ENCODE measurements at regions not wholly inside any gene's neighbourhood (a gene's known extent, or its start where the extent isn't known, plus 50 kb on each side); places are given as distances from the start of the nearest gene placed in this dataset.
"Not testable (repeated sequence)": the region's sequence is repeated elsewhere in the genome, so short reads cannot be mapped to it uniquely, and the experiment has no call there.

GRCh38 chr12:65720136-65721130 is 103.8 kb upstream of the HMGA2 start:
- DNase-seq (no peak), ATAC-seq (no peak)
- H3K27me3 Mint-ChIP-seq, result peaks cover 23% of the 10 kb centered on the region
- H3K4me1 Mint-ChIP-seq, result no peaks in the 10 kb centered on the region
- H3K4me3 Mint-ChIP-seq, result no peak overlapping the region
- no peaks in the 10 kb centered on the region for H3K9me3 Mint-ChIP-seq (ENCODE audit: low read depth)
- CTCF ChIA-PET, result interaction anchor here (1.5 kb wide), 1 partner anchor 164 kb away, joined by 4 read pairs; no protein-coding TSS in a partner anchor
- H3K36me3 Mint-ChIP-seq, result no peaks in the 10 kb centered on the region
- H3K27ac Mint-ChIP-seq, result no peak overlapping the region

GRCh38 chr12:65721541-65722190 is 102.6 kb upstream of the HMGA2 start:
- CTCF ChIA-PET, result no interaction called here
- Mint-ChIP-seq H3K27ac (no peak overlapping the region), H3K4me1 (no peaks in the 10 kb centered on the region), H3K27me3 (peaks cover 28% of the 10 kb centered on the region), H3K4me3 (no peak overlapping the region), H3K36me3 (no peaks in the 10 kb centered on the region), H3K9me3 (ENCODE audit: low read depth) (no peaks in the 10 kb centered on the region)
- no peak for DNase-seq
- no peak for ATAC-seq

DNA sequence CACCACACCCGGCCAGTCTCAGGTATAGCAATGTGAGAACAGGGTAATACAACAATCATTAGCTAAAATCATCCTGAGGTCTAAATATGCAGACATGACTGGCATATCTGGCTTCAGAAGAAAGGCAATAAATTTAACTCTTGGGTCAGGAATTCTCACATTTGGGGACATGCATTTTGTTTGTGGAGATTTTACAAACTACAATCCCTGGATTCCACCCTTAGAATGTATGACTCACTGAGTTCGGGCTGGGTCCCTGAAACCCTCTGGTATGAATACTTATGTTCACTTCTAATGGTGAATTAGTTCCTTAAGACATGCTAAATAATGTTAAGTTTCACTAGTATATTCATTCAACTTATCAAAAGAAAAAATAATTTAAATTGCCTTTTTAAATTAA is 98.9 kb upstream of the HMGA2 start:
- H3K4me1 Mint-ChIP-seq, result peaks cover 2% of the 10 kb centered on the region
- H3K27me3 Mint-ChIP-seq, result peaks cover 54% of the 10 kb centered on the region
- ATAC-seq, result no peak
- no peak overlapping the region for H3K27ac Mint-ChIP-seq
- H3K36me3 Mint-ChIP-seq, result no peaks in the 10 kb centered on the region
- H3K4me3 Mint-ChIP-seq, result no peak overlapping the region
- peaks cover 2% of the 10 kb centered on the region for H3K9me3 Mint-ChIP-seq (ENCODE audit: low read depth)
- no peak for DNase-seq
- CTCF ChIA-PET, result no interaction called here

DNA sequence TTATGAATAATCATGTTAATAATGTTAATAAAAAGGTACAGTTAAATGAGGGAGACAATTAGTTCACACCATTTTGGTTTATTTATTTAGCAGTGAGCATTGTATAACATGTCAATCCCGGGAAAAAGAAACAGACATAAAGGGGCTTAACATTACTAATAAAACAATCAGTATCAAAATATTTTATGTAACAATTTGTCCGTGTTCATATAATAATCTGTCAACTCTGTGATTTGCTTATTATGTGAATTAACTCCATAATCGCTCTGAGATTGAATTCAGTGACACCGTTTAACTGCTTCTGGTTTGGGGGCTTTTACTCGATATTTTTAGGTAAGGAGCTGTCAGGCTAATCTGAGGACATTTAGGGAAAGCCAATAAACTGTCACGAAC is 95.8 kb upstream of the HMGA2 start:
- Mint-ChIP-seq H3K4me1 (peaks cover 2% of the 10 kb centered on the region), H3K27ac (no peak overlapping the region), H3K27me3 (peaks cover 46% of the 10 kb centered on the region), H3K9me3 (ENCODE audit: low read depth) (peaks cover 2% of the 10 kb centered on the region), H3K36me3 (no peaks in the 10 kb centered on the region), H3K4me3 (no peak overlapping the region)
- DNase-seq, result no peak
- ATAC-seq, result no peak
- CTCF ChIA-PET, result no interaction called here

DNA sequence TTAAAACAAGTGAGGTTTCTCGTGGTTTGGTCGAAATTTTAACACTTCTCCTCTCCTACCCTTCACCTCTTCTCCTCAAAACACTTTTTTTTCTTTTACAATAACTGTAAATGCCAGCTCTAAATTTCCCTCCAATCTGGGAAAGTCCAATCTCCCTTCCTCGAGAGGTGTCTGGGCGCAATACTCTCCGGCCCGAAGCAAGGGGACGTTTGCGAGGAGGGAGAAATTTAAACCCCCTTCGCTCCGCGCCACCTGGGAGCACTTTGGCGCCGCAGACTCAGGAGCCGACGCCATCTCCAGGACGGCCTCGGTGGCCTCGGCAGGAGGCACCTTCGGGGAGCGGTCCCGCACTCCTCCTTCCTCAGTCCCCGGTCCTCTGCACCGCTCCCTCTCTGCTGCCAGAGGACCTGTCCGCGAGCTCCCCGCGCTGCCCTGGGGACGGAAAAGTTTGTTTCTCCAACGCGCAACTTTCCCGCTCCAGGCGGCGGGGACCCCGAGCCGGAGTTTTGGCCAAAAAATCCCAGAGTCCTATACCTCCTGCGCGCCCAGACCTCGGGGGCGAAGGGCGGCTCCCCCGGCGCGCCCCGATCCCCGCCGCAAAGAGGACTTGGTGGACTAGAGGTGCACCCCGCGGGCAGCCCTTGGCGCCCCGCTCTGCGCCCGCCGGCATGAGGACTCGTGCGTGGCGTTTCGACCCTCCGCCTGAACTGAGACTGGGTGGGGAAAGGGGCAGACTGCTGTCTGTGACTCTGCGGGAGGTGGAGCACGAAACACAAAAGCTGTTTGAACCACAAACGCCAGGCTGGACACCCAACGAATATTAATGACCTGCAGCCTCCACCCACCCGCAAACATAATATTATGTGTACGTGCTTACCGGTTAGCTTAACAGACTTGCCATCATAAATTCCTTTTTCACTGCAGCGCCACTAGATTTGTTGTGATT is 95.2 kb upstream of the HMGA2 start:
- CTCF ChIA-PET, result interaction anchor here (0.5 kb wide), 1 partner anchor 358 kb away, joined by 3 read pairs; no protein-coding TSS in a partner anchor
- Mint-ChIP-seq H3K27me3 (peaks cover 43% of the 10 kb centered on the region), H3K4me1 (peaks cover 2% of the 10 kb centered on the region), H3K9me3 (ENCODE audit: low read depth) (peaks cover 2% of the 10 kb centered on the region), H3K27ac (no peak overlapping the region), H3K36me3 (no peaks in the 10 kb centered on the region), H3K4me3 (no peak overlapping the region)
- no peak for DNase-seq
- ATAC-seq, result no peak

- DNase-seq (no peak), ATAC-seq (no peak)
- Mint-ChIP-seq H3K9me3 (ENCODE audit: low read depth) (peaks cover 2% of the 10 kb centered on the region), H3K27me3 (peaks cover 41% of the 10 kb centered on the region), H3K4me1 (peaks cover 2% of the 10 kb centered on the region), H3K27ac (no peak overlapping the region), H3K4me3 (no peak overlapping the region), H3K36me3 (no peaks in the 10 kb centered on the region)
- CTCF ChIA-PET, result no interaction called here
Measured at GRCh38 chr12:65731771-65732170, 92.5 kb upstream of the HMGA2 start.

GRCh38 chr12:65733643-65734042 is 90.6 kb upstream of the HMGA2 start:
- DNase-seq; CTCF ChIA-PET; H3K36me3 Mint-ChIP-seq; H3K4me3 Mint-ChIP-seq; ATAC-seq; H3K27ac Mint-ChIP-seq; H3K9me3 Mint-ChIP-seq (ENCODE audit: low read depth); H3K4me1 Mint-ChIP-seq: not testable (repeated sequence)
- peaks cover 28% of the 10 kb centered on the region for H3K27me3 Mint-ChIP-seq

GRCh38 chr12:65734226-65734625 is 90.1 kb upstream of the HMGA2 start:
- Mint-ChIP-seq H3K27me3 (peaks cover 23% of the 10 kb centered on the region), H3K36me3 (no peaks in the 10 kb centered on the region), H3K27ac (no peak overlapping the region), H3K9me3 (ENCODE audit: low read depth) (peaks cover 2% of the 10 kb centered on the region), H3K4me1 (peaks cover 2% of the 10 kb centered on the region), H3K4me3 (no peak overlapping the region)
- DNase-seq, result no peak
- no peak for ATAC-seq
- CTCF ChIA-PET, result no interaction called here

- Mint-ChIP-seq H3K27ac (no peak overlapping the region), H3K9me3 (ENCODE audit: low read depth) (no peaks in the 10 kb centered on the region), H3K36me3 (peaks cover 1% of the 10 kb centered on the region), H3K27me3 (peaks cover 29% of the 10 kb centered on the region), H3K4me3 (no peak overlapping the region), H3K4me1 (peaks cover 9% of the 10 kb centered on the region)
- no peak for ATAC-seq
- DNase-seq, result no peak
- CTCF ChIA-PET, result no interaction called here
Measured at GRCh38 chr12:65739606-65740005, 84.7 kb upstream of the HMGA2 start.

DNA sequence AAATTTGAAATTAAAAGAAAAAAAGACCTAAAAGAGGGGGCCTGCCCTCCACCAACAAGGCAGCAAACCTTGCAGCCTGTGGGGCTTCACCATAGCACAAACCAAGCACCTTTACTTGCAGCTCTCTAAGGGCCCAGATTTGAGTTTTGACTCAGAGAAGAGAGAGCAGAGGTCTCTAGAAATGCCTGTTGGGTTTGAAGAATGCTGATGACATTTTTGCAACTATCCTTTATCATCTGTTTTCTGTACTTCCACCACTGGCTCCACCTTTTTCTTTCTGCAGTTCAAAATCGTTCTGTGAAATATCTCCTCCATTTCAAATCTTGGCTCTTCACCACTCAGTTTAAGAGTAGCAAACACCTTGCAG is 83.8 kb upstream of the HMGA2 start:
- no peak for DNase-seq
- Mint-ChIP-seq H3K9me3 (ENCODE audit: low read depth) (no peaks in the 10 kb centered on the region), H3K36me3 (peaks cover 1% of the 10 kb centered on the region), H3K27ac (no peak overlapping the region), H3K4me3 (no peak overlapping the region), H3K4me1 (peaks cover 9% of the 10 kb centered on the region), H3K27me3 (peaks cover 29% of the 10 kb centered on the region)
- CTCF ChIA-PET, result no interaction called here
- ATAC-seq, result no peak

DNA sequence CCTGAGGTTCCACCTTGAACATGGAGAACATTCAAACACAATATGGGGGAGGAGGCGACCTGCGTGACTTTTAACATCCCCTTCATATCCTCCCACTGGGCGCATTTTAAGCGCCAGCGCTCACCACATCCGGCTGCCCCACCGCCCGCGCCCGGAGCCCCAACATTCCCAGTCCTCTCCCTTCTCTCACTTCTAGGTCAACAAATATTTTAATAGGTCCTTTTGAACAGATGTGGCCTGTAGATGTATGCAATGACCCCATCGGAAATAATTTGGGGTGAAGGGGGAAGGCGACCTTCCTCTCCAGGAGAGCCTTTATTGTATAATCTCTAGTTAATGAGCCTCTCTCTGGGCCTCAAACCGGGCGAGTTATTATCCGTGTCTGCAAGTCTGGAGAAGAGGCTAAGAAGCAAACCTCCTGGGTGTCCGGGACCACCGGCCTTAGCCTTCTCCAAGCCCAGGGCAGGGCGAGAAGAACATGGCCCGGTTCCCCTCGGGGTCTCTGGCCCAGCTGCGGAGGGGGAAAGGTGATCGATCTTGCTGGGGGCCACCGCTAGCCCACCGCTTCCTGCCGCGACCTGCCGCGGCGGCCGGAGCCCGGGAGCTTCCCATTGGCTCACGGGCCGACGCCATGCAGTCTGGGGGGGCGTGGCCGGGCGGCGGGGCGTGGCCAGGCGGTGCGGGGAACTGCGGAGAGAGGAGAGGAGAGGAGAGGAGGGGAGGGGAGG is 83.2 kb upstream of the HMGA2 start:
- Mint-ChIP-seq H3K36me3 (peaks cover 1% of the 10 kb centered on the region), H3K27ac (no peak overlapping the region), H3K4me3 (peak overlapping the region; percentile 15), H3K9me3 (ENCODE audit: low read depth) (no peaks in the 10 kb centered on the region), H3K4me1 (peaks cover 9% of the 10 kb centered on the region), H3K27me3 (peaks cover 29% of the 10 kb centered on the region)
- CTCF ChIA-PET, result no interaction called here
- DNase-seq (peak; percentile 57), ATAC-seq (peak; percentile 78)

DNA sequence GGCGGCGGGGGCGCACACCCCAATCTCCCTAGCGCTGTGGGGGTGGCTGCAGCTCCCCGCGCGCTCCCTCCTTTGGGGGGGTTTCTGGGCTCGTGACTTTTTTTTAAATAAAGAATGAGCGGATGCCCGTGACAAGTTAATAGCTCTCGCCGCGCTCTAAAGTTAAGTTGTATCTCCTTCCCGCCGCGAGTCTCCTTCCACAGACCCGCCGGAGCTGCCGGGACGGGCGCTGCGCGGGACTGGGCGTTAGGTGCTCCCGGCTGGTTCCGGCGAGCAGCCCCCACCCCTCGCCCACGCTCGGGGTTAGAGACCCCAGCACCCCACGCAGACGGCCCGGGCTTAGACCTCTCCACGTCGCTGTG is 82.6 kb upstream of the HMGA2 start:
- no peak overlapping the region for H3K27ac Mint-ChIP-seq
- peak overlapping the region; percentile 64 for H3K4me3 Mint-ChIP-seq
- peaks cover 26% of the 10 kb centered on the region for H3K27me3 Mint-ChIP-seq
- DNase-seq, result no peak
- H3K36me3 Mint-ChIP-seq, result peaks cover 1% of the 10 kb centered on the region
- H3K9me3 Mint-ChIP-seq (ENCODE audit: low read depth), result no peaks in the 10 kb centered on the region
- peak; percentile 64 for ATAC-seq
- H3K4me1 Mint-ChIP-seq, result peaks cover 9% of the 10 kb centered on the region
- CTCF ChIA-PET, result no interaction called here

All from activated CD8-positive, alpha-beta memory T cell treated with anti-CD3 and anti-CD28 coated beads, Interleukin-2, amount 10 ng/mL, durations not matched to agents 7 days and 5 days (primary cell).